ENCODE measurements at regions not wholly inside any gene's neighbourhood (a gene's known extent, or its start where the extent isn't known, plus 50 kb on each side); places are given as distances from the start of the nearest gene placed in this dataset.
"Not testable (repeated sequence)": the region's sequence is repeated elsewhere in the genome, so short reads cannot be mapped to it uniquely, and the experiment has no call there.

DNA sequence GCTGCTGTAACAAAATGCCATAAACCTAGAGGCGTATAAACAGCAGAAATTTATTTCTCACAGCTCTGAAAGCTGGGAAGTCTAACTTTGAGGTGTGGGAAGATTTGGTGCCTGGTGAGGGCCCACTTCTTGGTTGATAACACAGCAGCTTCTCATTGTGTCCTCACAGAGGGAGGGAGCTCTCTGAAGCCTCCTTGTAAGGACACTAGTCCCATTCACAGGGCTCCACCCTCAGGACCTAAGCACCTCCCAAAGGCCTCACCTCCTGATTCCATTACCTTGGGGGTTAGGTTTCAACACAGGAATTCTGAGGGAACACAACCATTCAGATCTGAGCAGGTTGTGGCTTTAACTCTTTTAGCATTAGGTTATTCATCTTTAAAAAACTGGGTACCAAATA lies 380.3 kb upstream of the ATP10A start:
- FAIRE-seq: no peak
- no peak for TF ChIP-seq PAX5 (IDR thresholded peaks at IDR 0.05; ENCODE audit: insufficient read depth, low read length, severe bottlenecking)
- TF ChIP-seq TAF1 (IDR thresholded peaks at IDR 0.05; ENCODE audit: low read depth, low read length): no peak
- no peak for TF ChIP-seq POU2F2 (IDR thresholded peaks at IDR 0.05; ENCODE audit: low read depth, low read length)
- no peak for TF ChIP-seq POLR2A (IDR thresholded peaks at IDR 0.05; ENCODE audit: low read depth, low read length)
- TF ChIP-seq SPI1 (IDR thresholded peaks at IDR 0.05; ENCODE audit: low read depth, low read length): no peak
- no peak for TF ChIP-seq POLR2AphosphoS5 (IDR thresholded peaks at IDR 0.05; ENCODE audit: low read depth, low read length)

DNA sequence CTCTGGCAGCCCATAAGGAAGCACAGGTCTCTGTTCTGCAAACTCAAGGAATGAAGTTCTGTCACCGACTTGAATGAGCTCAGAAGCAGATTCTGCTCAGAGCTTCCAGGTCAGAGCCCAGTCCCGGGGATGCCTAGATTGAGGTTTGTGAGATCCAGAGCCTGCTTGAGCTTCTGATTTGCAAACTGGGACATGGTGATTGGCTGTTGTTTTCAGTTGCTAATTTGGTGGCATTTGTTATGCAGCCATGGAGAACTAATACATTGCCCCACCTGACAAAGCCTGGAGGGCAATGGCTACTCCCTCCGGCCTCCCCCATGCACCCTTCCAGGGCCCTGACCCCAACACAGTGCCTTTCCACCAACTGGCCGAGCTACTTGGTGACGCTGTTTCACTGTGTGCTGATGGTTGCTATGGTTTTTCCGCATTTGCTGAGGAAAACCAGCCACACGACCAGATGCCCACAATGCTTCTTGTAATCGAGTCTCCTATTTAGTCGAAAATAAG lies 379.5 kb upstream of the ATP10A start:
- FAIRE-seq (no peak), DNase-seq (ENCODE audit: insufficient read length, low spot score) (no peak)
- no peak for TF ChIP-seq TAF1 (IDR thresholded peaks at IDR 0.05; ENCODE audit: low read depth, low read length)

More for the DNA sequence above, 380.3 kb upstream of the ATP10A start:
- no peak for DNase-seq (ENCODE audit: insufficient read length, low spot score)

DNA sequence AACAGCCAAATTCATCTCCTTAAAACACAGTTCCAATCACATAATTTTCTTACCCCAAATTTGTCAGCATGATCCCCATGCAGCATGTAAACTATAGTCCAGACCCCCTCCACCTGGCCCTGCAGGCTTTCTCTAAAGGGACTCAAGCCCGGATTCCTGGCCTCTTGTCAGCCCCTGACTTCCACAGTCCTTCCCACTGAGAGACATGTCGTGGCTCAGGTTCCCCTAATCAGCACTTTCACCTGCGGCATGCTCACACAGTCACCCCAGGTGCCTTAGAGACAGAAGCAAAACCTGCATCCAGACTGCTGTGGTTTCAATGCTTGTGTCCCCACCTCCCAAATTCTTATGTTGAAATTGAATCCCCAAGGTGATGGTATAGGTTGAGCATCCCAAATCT lies 372.7 kb upstream of the ATP10A start:
- no peak for DNase-seq (ENCODE audit: insufficient read length, low spot score)
- FAIRE-seq: no peak
- TF ChIP-seq PAX5 (IDR thresholded peaks at IDR 0.05; ENCODE audit: insufficient read depth, low read length, severe bottlenecking) (no peak), TAF1 (IDR thresholded peaks at IDR 0.05; ENCODE audit: low read depth, low read length) (no peak), SPI1 (IDR thresholded peaks at IDR 0.05; ENCODE audit: low read depth, low read length) (no peak), POLR2AphosphoS5 (IDR thresholded peaks at IDR 0.05; ENCODE audit: low read depth, low read length) (no peak), POLR2A (IDR thresholded peaks at IDR 0.05; ENCODE audit: low read depth, low read length) (no peak), POU2F2 (IDR thresholded peaks at IDR 0.05; ENCODE audit: low read depth, low read length) (no peak)

DNA sequence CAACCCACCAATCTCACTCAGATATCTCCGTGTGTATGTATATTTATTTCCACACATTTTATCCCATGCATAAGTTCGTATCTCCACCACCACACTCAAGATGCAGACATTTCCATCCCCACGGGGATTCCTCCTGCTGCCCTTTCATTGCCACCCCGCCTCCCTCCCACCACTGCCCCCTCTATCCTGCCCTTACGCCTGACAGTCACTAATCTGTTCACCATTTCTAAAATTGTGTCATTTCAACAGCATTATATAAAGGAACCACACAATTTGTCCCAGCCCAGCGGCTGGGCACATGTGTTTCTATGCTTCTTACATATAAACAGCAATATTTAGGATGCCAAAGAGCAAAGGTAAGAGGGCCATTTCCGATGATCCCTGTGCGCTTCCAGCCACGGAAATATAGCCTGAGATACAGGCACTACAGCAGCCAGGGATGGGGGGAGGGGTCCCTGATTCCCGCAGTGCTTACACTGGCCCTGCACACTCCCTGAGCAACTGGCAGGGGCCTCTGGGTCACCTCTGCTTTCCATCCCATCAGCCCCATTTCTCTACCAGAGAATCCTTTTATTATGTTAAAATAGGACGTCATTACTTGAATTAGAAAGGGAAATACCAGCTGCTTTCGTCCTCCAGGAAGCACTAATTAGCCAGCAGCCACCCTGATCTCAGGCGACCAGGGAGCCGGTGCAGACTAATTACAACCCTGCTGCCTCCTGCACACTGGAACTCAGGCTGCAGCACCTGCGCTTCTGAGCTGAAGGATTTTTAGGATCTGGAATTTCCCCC lies 372.0 kb upstream of the ATP10A start:
- DNase-seq (ENCODE audit: insufficient read length, low spot score) (no peak), FAIRE-seq (no peak)
- TF ChIP-seq PAX5 (IDR thresholded peaks at IDR 0.05; ENCODE audit: insufficient read depth, low read length, severe bottlenecking): no peak
- no peak for TF ChIP-seq SPI1 (IDR thresholded peaks at IDR 0.05; ENCODE audit: low read depth, low read length)
- no peak for TF ChIP-seq POLR2A (IDR thresholded peaks at IDR 0.05; ENCODE audit: low read depth, low read length)
- TF ChIP-seq POU2F2 (IDR thresholded peaks at IDR 0.05; ENCODE audit: low read depth, low read length): no peak
- TF ChIP-seq TAF1 (IDR thresholded peaks at IDR 0.05; ENCODE audit: low read depth, low read length): no peak
- no peak for TF ChIP-seq POLR2AphosphoS5 (IDR thresholded peaks at IDR 0.05; ENCODE audit: low read depth, low read length)

DNA sequence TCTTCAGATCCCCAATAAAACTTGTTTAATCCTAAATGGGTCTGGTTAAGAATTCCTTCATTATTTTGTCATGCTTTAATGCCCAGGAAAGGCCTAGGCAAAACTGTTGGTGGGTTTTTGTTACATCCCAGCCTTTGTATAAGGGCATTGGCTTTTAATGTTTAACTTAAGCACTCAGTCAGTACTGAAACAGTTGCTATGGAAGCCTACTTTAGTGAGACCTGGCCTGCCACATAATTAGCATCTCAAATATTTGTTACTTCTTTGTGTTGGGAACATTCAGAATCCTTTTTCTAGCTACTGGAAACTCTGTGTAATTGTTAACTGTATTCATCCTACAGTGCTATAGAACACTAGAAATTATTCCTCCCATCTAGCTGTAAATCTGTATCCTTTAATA lies 369.6 kb upstream of the ATP10A start:
- TF ChIP-seq POLR2AphosphoS5 (IDR thresholded peaks at IDR 0.05; ENCODE audit: low read depth, low read length): no peak
- TF ChIP-seq POU2F2 (IDR thresholded peaks at IDR 0.05; ENCODE audit: low read depth, low read length): no peak
- no peak for TF ChIP-seq TAF1 (IDR thresholded peaks at IDR 0.05; ENCODE audit: low read depth, low read length)
- no peak for TF ChIP-seq PAX5 (IDR thresholded peaks at IDR 0.05; ENCODE audit: insufficient read depth, low read length, severe bottlenecking)
- TF ChIP-seq SPI1 (IDR thresholded peaks at IDR 0.05; ENCODE audit: low read depth, low read length): no peak
- TF ChIP-seq POLR2A (IDR thresholded peaks at IDR 0.05; ENCODE audit: low read depth, low read length): no peak
- FAIRE-seq (no peak), DNase-seq (ENCODE audit: insufficient read length, low spot score) (no peak)

DNA sequence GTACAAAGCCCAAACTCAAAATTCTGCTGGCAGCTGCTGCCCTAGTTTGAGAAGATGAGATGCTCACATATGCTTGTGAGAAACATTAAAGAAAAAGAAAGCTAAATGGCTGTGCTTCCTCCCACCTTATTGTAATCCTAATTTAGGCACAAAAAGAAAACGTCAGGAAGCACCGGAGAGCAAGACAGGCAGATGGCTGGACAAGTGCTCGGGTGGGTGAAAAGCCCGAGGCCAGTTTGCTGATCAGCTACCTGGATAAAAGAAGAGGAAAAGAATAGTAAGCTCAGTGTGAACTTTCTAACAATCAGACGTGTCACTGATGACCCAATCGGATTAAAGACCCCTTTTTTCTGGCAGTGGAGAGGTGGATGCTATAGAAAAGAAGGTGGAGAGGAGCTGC lies 368.0 kb upstream of the ATP10A start:
- TF ChIP-seq PAX5 (IDR thresholded peaks at IDR 0.05; ENCODE audit: insufficient read depth, low read length, severe bottlenecking) (no peak), SPI1 (IDR thresholded peaks at IDR 0.05; ENCODE audit: low read depth, low read length) (no peak), POLR2A (IDR thresholded peaks at IDR 0.05; ENCODE audit: low read depth, low read length) (no peak), POLR2AphosphoS5 (IDR thresholded peaks at IDR 0.05; ENCODE audit: low read depth, low read length) (no peak), TAF1 (IDR thresholded peaks at IDR 0.05; ENCODE audit: low read depth, low read length) (no peak), POU2F2 (IDR thresholded peaks at IDR 0.05; ENCODE audit: low read depth, low read length) (no peak)
- no peak for FAIRE-seq
- DNase-seq (ENCODE audit: insufficient read length, low spot score): no peak

DNA sequence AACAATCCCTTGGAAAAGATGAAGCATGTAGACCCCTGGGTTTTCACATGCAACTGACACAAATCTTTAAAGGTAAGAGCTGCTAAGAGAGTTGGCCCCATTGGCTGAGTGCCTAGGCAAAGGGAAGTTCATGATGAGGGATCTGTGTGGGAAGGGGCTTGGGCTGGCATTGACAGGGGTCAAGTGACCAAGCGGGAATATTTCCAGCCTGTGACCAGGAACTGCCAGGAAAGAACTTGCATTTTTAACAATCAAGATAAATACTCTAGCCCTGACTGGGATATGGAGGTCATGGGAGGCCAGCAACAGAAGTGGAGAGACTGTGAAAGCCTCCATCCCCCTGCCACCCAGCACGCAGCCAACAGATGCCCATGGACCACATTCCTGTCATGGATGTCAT lies 361.1 kb upstream of the ATP10A start:
- no peak for FAIRE-seq
- DNase-seq (ENCODE audit: insufficient read length, low spot score): no peak
- no peak for TF ChIP-seq POLR2AphosphoS5 (IDR thresholded peaks at IDR 0.05; ENCODE audit: low read depth, low read length)
- TF ChIP-seq POLR2A (IDR thresholded peaks at IDR 0.05; ENCODE audit: low read depth, low read length): no peak

DNA sequence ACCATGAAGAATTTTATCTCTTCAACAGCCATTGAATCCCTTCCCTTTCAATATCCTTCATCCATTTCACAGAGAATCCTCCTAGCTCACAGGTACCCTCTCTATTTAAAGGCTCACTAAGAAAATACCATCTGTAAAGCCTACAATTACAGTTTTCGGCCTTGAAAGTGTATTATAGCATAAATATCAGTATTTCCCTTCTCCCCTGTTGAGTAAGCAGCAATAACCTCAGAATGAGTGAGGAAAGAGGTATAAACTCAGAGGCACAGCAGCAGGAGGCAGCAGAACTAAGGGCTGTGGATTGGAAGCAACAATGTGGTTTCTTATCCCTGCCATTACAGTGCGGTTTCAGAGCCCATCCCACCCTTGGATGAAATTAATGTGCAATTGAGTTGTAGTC lies 360.6 kb upstream of the ATP10A start:
- no peak for FAIRE-seq
- DNase-seq (ENCODE audit: insufficient read length, low spot score): no peak
- TF ChIP-seq POLR2A (IDR thresholded peaks at IDR 0.05; ENCODE audit: low read depth, low read length) (no peak), PAX5 (IDR thresholded peaks at IDR 0.05; ENCODE audit: insufficient read depth, low read length, severe bottlenecking) (no peak), POLR2AphosphoS5 (IDR thresholded peaks at IDR 0.05; ENCODE audit: low read depth, low read length) (no peak), TAF1 (IDR thresholded peaks at IDR 0.05; ENCODE audit: low read depth, low read length) (no peak), SPI1 (IDR thresholded peaks at IDR 0.05; ENCODE audit: low read depth, low read length) (no peak), POU2F2 (IDR thresholded peaks at IDR 0.05; ENCODE audit: low read depth, low read length) (no peak)

DNA sequence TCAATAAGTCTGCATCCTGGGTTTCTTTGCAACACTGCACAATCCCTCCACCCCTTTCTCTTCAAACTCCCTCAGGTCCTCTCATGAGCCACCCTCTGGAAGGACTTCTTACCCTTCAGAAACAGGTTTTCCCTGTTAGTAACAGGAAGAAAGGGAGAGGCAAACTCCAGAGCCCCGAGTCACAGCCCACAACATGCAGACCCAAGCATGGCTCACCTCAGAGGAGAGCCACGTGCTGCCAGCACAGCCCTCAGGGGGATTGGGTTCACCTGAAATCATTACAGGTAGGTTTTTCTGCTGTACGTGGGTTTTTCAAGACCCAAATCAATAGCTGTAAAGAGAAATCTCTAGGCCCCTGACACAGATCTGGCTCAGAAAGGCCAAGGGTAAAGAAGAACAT lies 359.7 kb upstream of the ATP10A start:
- DNase-seq (ENCODE audit: insufficient read length, low spot score) (no peak), FAIRE-seq (no peak)

DNA sequence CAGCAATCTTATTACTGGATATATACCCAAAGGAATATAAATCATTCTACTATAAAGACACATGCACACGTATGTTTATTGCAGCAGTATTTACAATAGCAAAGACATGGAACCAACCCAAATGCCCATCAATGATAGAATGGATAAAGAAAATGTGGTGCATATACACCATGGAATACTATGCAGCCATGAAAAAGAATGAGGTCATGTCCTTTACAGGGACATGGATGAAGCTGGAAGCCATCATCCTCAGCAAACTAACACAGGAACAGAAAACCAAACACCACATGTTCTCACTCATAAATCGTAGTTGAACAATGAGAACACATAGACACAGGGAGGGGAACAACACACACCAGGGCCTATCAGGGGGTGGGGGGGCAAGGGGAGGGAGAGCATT lies 353.9 kb upstream of the ATP10A start:
- FAIRE-seq: not testable (repeated sequence)

More for the DNA sequence above, 359.7 kb upstream of the ATP10A start:
- TF ChIP-seq SPI1 (IDR thresholded peaks at IDR 0.05; ENCODE audit: low read depth, low read length): no peak
- no peak for TF ChIP-seq POU2F2 (IDR thresholded peaks at IDR 0.05; ENCODE audit: low read depth, low read length)
- no peak for TF ChIP-seq POLR2A (IDR thresholded peaks at IDR 0.05; ENCODE audit: low read depth, low read length)
- TF ChIP-seq PAX5 (IDR thresholded peaks at IDR 0.05; ENCODE audit: insufficient read depth, low read length, severe bottlenecking): no peak
- no peak for TF ChIP-seq TAF1 (IDR thresholded peaks at IDR 0.05; ENCODE audit: low read depth, low read length)
- no peak for TF ChIP-seq POLR2AphosphoS5 (IDR thresholded peaks at IDR 0.05; ENCODE audit: low read depth, low read length)

More for the DNA sequence above, 353.9 kb upstream of the ATP10A start:
- not testable (repeated sequence) for DNase-seq (ENCODE audit: insufficient read length, low spot score)

All from GM12891 (cell line).